ENCODE measurements at regions not wholly inside any gene's neighbourhood (a gene's known extent, or its start where the extent isn't known, plus 50 kb on each side); places are given as distances from the start of the nearest gene placed in this dataset.
"Not testable (repeated sequence)": the region's sequence is repeated elsewhere in the genome, so short reads cannot be mapped to it uniquely, and the experiment has no call there.

GRCh38 chrX:25858273-25858880, 279.8 kb upstream of the MAGEB18 start:
- no peak for DNase-seq

GRCh38 chrX:25860322-25860721, 277.8 kb upstream of the MAGEB18 start:
- no peak for DNase-seq

- no peak for DNase-seq
Measured at GRCh38 chrX:25869761-25870160, 268.4 kb upstream of the MAGEB18 start.

GRCh38 chrX:25872786-25873185, 265.4 kb upstream of the MAGEB18 start:
- DNase-seq, result no peak

GRCh38 chrX:25873196-25873595, 264.9 kb upstream of the MAGEB18 start:
- peak; percentile 8 for DNase-seq

- no peak for DNase-seq
Measured at GRCh38 chrX:25878806-25879205, 259.3 kb upstream of the MAGEB18 start.

- DNase-seq, result not testable (repeated sequence)
Measured at GRCh38 chrX:25882503-25882902, 255.6 kb upstream of the MAGEB18 start.

GRCh38 chrX:25897758-25898157, 240.4 kb upstream of the MAGEB18 start:
- no peak for DNase-seq

- DNase-seq, result not testable (repeated sequence)
Measured at GRCh38 chrX:25905728-25906127, 232.4 kb upstream of the MAGEB18 start.

GRCh38 chrX:25925946-25926345, 212.2 kb upstream of the MAGEB18 start:
- DNase-seq, result no peak

- no peak for DNase-seq
Measured at GRCh38 chrX:25928316-25928715, 209.8 kb upstream of the MAGEB18 start.

GRCh38 chrX:25941087-25941486, 197.1 kb upstream of the MAGEB18 start:
- no peak for DNase-seq

- DNase-seq, result peak; percentile 8
Measured at GRCh38 chrX:25941559-25942250, 196.4 kb upstream of the MAGEB18 start.

- peak; percentile 47 for DNase-seq
Measured at GRCh38 chrX:25968920-25969319, 169.2 kb upstream of the MAGEB18 start.

- no peak for DNase-seq
Measured at GRCh38 chrX:25976683-25977310, 161.3 kb upstream of the MAGEB18 start.

- no peak for DNase-seq
Measured at GRCh38 chrX:25998687-25999086, 139.5 kb upstream of the MAGEB18 start.

GRCh38 chrX:26007462-26007861, 130.7 kb upstream of the MAGEB18 start:
- DNase-seq, result no peak

- no peak for DNase-seq
Measured at GRCh38 chrX:26008042-26008441, 130.1 kb upstream of the MAGEB18 start.

GRCh38 chrX:26008691-26009090, 129.5 kb upstream of the MAGEB18 start:
- DNase-seq, result no peak

GRCh38 chrX:26019386-26019785, 118.8 kb upstream of the MAGEB18 start:
- DNase-seq, result no peak

- no peak for DNase-seq
Measured at GRCh38 chrX:26026179-26026578, 112.0 kb upstream of the MAGEB18 start.

GRCh38 chrX:26032111-26032912, 105.8 kb upstream of the MAGEB18 start:
- no peak for DNase-seq

GRCh38 chrX:26037367-26037766, 100.8 kb upstream of the MAGEB18 start:
- no peak for DNase-seq

- no peak for DNase-seq
Measured at GRCh38 chrX:26050099-26050498, 88.0 kb upstream of the MAGEB18 start.
